ENCODE measurements at regions not wholly inside any gene's neighbourhood (a gene's known extent, or its start where the extent isn't known, plus 50 kb on each side); places are given as distances from the start of the nearest gene placed in this dataset.

- Histone ChIP-seq H3K27ac (peak overlapping the region; percentile 63 to 84 (median 82)), H3K4me1 (peaks cover 10 to 53% (median 16%) of the 10 kb centered on the region in 3 donors), H3K27me3 (peaks cover 0 to 5% (median 0%) of the 10 kb centered on the region in 4 donors), H3K9me3 (no peaks in the 10 kb centered on the region), H3K36me3 (no peaks in the 10 kb centered on the region), H3K4me3 (no peak overlapping the region)
- TF ChIP-seq POLR2A (IDR thresholded peaks at IDR 0.05), result no peak
- TF ChIP-seq, protein P1, sequence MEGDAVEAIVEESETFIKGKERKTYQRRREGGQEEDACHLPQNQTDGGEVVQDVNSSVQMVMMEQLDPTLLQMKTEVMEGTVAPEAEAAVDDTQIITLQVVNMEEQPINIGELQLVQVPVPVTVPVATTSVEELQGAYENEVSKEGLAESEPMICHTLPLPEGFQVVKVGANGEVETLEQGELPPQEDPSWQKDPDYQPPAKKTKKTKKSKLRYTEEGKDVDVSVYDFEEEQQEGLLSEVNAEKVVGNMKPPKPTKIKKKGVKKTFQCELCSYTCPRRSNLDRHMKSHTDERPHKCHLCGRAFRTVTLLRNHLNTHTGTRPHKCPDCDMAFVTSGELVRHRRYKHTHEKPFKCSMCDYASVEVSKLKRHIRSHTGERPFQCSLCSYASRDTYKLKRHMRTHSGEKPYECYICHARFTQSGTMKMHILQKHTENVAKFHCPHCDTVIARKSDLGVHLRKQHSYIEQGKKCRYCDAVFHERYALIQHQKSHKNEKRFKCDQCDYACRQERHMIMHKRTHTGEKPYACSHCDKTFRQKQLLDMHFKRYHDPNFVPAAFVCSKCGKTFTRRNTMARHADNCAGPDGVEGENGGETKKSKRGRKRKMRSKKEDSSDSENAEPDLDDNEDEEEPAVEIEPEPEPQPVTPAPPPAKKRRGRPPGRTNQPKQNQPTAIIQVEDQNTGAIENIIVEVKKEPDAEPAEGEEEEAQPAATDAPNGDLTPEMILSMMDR (IDR thresholded peaks at IDR 0.05), result no peak
- DNase-seq, result no peak
- WGBS, 2 donors, result 10 to 28% methylated on average over 2 of the region's 2 CpGs
- intact Hi-C loops (cut with DNase I), result no loop called here
These were observed 90.8 kb upstream of the SLC2A1 start for GRCh38 chr1:43049481-43049880.

DNA sequence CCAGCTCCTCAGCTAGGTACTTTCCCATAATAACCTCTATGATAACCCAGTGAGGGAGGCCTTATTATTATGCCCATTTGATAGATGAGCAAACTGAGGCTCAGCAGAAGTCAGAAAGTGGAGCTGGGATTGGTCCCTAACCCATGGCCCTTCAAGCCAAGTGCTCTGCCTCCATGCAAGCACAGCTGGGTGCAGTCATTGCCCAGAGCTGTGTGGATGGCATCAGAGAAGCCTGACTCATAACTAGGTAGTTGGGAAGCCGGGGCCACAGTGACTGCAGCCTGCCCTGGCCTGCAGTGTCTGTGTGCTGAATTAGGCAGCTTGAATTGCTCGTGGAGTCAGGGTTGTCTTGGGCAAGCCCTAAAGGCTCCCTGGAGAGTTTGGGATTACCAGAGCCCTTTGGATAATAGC is 89.9 kb upstream of the SLC2A1 start:
- TF ChIP-seq, protein P1 (IDR thresholded peaks at IDR 0.05), result no peak
- TF ChIP-seq POLR2A (IDR thresholded peaks at IDR 0.05), result no peak
- H3K27me3 ChIP-seq, result peaks cover 0 to 5% (median 0%) of the 10 kb centered on the region in 4 donors
- no peak for DNase-seq
- H3K4me3 ChIP-seq, result no peak overlapping the region
- H3K9me3 ChIP-seq, result no peaks in the 10 kb centered on the region
- 0 to 20% methylated on average over 1 of the region's 2 CpGs for WGBS, 2 donors
- H3K4me1 ChIP-seq, result peaks cover 10 to 50% (median 16%) of the 10 kb centered on the region in 3 donors
- no peaks in the 10 kb centered on the region for H3K36me3 ChIP-seq
- H3K27ac ChIP-seq, result peak overlapping the region; percentile 63 to 84 (median 82)
- intact Hi-C loops (cut with DNase I), result no loop called here

DNA sequence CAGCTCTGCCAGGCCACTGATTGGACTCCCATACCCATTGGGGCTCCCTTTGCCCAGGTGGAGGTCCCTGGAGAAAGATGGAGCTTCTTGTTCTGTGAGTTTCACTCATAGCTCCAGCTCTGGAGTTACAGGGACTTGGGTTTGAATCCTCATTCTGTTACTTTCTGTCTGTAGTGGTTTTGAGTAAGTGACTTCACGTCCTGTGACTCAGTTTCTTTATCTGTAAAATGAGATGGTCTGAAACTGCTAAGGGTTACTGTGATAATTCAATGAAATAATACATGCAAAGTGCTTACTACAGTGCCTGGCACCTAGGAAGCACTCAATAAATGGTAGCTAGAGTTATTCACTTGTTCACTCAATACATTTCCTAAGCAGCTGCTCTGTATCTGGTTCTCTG is 88.5 kb upstream of the SLC2A1 start:
- H3K36me3 ChIP-seq, result no peaks in the 10 kb centered on the region
- no peak overlapping the region for H3K27ac ChIP-seq
- no peak for DNase-seq
- peaks cover 10 to 36% (median 16%) of the 10 kb centered on the region in 3 donors for H3K4me1 ChIP-seq
- TF ChIP-seq POLR2A (IDR thresholded peaks at IDR 0.05), result no peak
- TF ChIP-seq, protein P1 (IDR thresholded peaks at IDR 0.05), result no peak
- 71 to 100% methylated on average over 1 of the region's 1 CpG for WGBS, 2 donors
- no peaks in the 10 kb centered on the region for H3K9me3 ChIP-seq
- peaks cover 0 to 5% (median 0%) of the 10 kb centered on the region in 4 donors for H3K27me3 ChIP-seq
- intact Hi-C loops (cut with DNase I), result no loop called here
- no peak overlapping the region for H3K4me3 ChIP-seq

- WGBS, 2 donors, result 74 to 91% methylated on average over 6 of the region's 6 CpGs
These were observed 86.1 kb upstream of the SLC2A1 start for GRCh38 chr1:43044572-43045361.

DNA sequence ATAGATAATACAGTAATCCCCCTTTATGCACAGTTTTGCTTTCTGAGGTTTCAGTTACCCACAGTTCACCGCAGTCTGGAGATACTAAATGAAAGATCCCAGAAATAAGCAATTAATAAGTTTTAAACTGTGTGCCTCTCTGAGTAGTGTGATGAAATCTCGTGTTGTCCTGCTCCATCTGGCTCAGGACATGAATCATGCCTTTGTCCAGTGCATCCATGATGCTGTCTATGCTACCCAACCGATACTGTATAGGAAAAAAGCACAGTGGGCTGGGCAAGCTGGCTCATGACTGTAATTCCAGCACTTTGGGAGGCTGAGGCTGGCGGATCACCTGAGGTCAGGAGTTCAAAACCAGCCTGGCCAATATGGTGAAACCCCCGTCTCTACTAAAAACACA is 85.0 kb upstream of the SLC2A1 start:
- Histone ChIP-seq H3K4me1 (peaks cover 0 to 7% (median 0%) of the 10 kb centered on the region in 3 donors), H3K9me3 (no peaks in the 10 kb centered on the region), H3K36me3 (no peaks in the 10 kb centered on the region), H3K4me3 (no peak overlapping the region), H3K27ac (no peak overlapping the region), H3K27me3 (peaks cover 0 to 5% (median 0%) of the 10 kb centered on the region in 4 donors)
- DNase-seq, result no peak
- TF ChIP-seq, protein P1 (IDR thresholded peaks at IDR 0.05), result no peak
- no peak for TF ChIP-seq POLR2A (IDR thresholded peaks at IDR 0.05)
- 59 to 64% methylated on average over 2 to 4 of the region's 5 CpGs for WGBS, 2 donors
- intact Hi-C loops (cut with DNase I), result no loop called here

More at GRCh38 chr1:43044572-43045361, 86.1 kb upstream of the SLC2A1 start:
- no peaks in the 10 kb centered on the region for H3K36me3 ChIP-seq
- H3K9me3 ChIP-seq, result no peaks in the 10 kb centered on the region
- no peak for DNase-seq
- no peak for TF ChIP-seq POLR2A (IDR thresholded peaks at IDR 0.05)
- TF ChIP-seq, protein P1 (IDR thresholded peaks at IDR 0.05), result no peak
- H3K27ac ChIP-seq, result no peak overlapping the region
- peaks cover 0 to 5% (median 0%) of the 10 kb centered on the region in 4 donors for H3K27me3 ChIP-seq
- peaks cover 9 to 18% (median 9%) of the 10 kb centered on the region in 3 donors for H3K4me1 ChIP-seq
- no peak overlapping the region for H3K4me3 ChIP-seq
- intact Hi-C loops (cut with DNase I), result no loop called here
